BE2C (cell line): ENCODE measurements at regions not wholly inside any gene's neighbourhood (a gene's known extent, or its start where the extent isn't known, plus 50 kb on each side); places are given as distances from the start of the nearest gene placed in this dataset.
"Not testable (repeated sequence)": the region's sequence is repeated elsewhere in the genome, so short reads cannot be mapped to it uniquely, and the experiment has no call there.

Source experiments
- DNase-seq: peaks from one replicate; pipeline ENCODE4 v3.0.0-alpha.2; 2020
- H3K27me3 ChIP-seq: fragments of 250-450 bp; sonication (Bioruptor Pico); 2 replicates; pipeline ENCODE4 v1.5.1; 2020; ENCODE audit warnings: mild to moderate bottlenecking
- H3K36me3 ChIP-seq: fragments of 250-450 bp; sonication (Bioruptor Pico); 2 replicates; pipeline ENCODE4 v1.5.1; 2020; ENCODE audit warnings: mild to moderate bottlenecking
- H3K4me1 ChIP-seq: fragments of 250-450 bp; sonication (Bioruptor Pico); 2 replicates; pipeline ENCODE4 v1.5.1; 2020
- H3K4me3 ChIP-seq: 2 replicates; pipeline ENCODE4 v1.5.1; 2011; ENCODE audit warnings: low read depth, low read length
- H3K9me3 ChIP-seq: fragments of 250-450 bp; sonication (Bioruptor Pico); 2 replicates; pipeline ENCODE4 v1.5.1; 2020
- TF ChIP-seq, protein P1 (sequence below): IDR thresholded peaks from 2 replicates; pipeline ENCODE4 v1.5.1; 2012; ENCODE audit warnings: mild to moderate bottlenecking, low read depth, low read length

DNA sequence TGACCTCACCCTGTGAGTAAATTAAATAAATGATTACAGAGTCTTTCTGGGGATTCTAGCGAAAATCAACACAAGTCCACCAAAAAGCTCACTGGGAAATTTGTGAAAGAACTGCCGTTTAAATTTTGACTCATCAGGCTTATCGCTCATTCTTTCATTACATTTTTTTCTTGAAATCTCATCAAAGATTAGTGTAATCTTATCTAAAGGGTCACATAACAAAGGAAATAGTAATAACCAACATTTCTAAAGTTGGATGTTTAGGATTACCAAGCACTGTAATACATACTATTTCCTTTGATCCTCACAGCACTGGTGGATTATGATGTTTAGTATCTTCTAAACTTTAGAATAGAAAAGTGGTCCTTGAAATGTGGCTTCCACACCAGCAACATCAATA lies 111.1 kb upstream of the CBLB start:
- Histone ChIP-seq H3K4me3 (no peak overlapping the region), H3K27me3 (no peaks in the 10 kb centered on the region), H3K9me3 (no peaks in the 10 kb centered on the region; the same call in 1 of the 2 replicates), H3K36me3 (no peaks in the 10 kb centered on the region), H3K4me1 (peaks cover 9% of the 10 kb centered on the region; the same call in 1 of the 2 replicates)
- TF ChIP-seq, protein P1, sequence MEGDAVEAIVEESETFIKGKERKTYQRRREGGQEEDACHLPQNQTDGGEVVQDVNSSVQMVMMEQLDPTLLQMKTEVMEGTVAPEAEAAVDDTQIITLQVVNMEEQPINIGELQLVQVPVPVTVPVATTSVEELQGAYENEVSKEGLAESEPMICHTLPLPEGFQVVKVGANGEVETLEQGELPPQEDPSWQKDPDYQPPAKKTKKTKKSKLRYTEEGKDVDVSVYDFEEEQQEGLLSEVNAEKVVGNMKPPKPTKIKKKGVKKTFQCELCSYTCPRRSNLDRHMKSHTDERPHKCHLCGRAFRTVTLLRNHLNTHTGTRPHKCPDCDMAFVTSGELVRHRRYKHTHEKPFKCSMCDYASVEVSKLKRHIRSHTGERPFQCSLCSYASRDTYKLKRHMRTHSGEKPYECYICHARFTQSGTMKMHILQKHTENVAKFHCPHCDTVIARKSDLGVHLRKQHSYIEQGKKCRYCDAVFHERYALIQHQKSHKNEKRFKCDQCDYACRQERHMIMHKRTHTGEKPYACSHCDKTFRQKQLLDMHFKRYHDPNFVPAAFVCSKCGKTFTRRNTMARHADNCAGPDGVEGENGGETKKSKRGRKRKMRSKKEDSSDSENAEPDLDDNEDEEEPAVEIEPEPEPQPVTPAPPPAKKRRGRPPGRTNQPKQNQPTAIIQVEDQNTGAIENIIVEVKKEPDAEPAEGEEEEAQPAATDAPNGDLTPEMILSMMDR = no peak
- DNase-seq = no peak

DNA sequence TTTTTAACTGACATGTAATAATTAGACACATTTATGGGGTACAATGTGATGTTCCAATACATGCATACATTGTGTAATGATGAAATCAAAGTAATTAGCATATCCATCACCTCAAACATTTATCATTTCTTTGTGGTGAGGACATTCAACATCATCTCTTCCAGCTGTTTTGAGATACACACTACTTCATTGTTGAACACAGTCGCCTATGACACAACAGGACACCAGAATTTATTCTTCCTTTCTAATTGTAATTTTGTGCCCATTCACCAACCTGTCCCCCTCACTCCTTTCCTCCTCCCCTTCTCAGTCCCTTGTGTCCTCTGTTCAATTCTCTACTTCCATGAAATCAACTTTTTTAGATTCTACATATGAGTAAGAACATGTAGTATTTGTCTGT lies 113.4 kb upstream of the CBLB start:
- H3K27me3 ChIP-seq = no peaks in the 10 kb centered on the region
- no peak overlapping the region for H3K4me3 ChIP-seq
- H3K9me3 ChIP-seq = no peaks in the 10 kb centered on the region; the same call in 1 of the 2 replicates
- peaks cover 9% of the 10 kb centered on the region; the same call in 1 of the 2 replicates for H3K4me1 ChIP-seq
- DNase-seq = no peak
- H3K36me3 ChIP-seq = no peaks in the 10 kb centered on the region
- TF ChIP-seq, protein P1 = no peak

DNA sequence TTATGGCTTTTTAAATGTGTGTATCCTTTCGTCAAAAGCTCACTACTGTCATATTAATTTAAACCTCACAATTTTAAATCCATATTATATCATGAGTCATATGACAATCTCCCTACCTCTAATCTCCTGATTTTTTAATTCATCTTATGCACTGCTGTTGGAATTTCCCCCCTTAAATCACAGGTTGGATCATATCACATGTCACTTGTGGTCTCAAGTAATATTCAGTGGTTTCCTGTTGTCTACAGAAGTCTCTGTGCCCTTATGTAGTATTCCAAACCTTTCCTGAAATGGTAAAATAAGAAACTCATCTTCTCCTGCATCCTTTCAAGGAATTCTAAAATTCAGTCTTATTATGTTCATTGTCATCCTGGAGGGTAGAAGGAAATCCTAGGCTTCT lies 116.0 kb upstream of the CBLB start:
- TF ChIP-seq, protein P1 = no peak
- H3K36me3 ChIP-seq = no peaks in the 10 kb centered on the region
- H3K4me1 ChIP-seq = peaks cover 3% of the 10 kb centered on the region; the same call in 1 of the 2 replicates
- no peak overlapping the region for H3K4me3 ChIP-seq
- no peaks in the 10 kb centered on the region for H3K27me3 ChIP-seq
- no peaks in the 10 kb centered on the region; the same call in 1 of the 2 replicates for H3K9me3 ChIP-seq
- no peak for DNase-seq

DNA sequence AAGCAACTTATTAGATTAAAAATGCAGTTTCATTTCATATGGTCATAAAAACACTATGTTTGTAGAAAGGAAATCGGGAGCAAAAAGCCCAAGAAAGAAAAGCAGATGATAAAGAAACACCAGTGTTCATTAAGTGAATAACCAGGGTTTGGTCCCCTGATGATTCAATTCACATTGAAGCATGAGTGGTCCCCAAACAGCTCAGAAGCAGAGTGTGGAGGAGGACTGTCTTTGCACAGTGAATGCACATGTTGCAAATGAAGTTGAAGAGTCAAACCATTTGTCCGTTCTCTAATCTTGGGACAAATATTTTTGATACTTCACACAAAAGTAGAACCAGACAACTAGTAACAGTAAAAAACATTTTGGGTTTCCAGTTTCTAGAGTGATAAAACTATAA lies 117.5 kb upstream of the CBLB start:
- not testable (repeated sequence) for H3K27me3 ChIP-seq, H3K9me3 ChIP-seq, DNase-seq, H3K36me3 ChIP-seq, H3K4me3 ChIP-seq, H3K4me1 ChIP-seq

DNA sequence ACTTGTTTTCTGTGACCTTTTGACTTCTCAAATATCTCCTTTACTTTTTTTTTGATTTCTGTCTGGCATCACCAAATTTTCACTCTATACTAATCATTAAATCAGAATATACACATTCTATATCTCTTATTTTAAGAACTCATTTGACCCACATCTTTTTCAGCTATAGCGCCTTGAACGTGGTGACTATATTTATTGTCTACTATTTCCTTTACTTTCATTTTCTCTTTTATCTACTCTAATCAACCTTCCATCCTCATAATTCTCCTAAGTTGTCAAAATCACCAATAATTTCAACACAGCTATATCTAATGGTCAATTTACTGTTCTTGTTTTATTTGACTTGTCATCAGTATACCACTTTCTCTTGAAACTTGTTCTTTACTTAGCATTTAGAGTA lies 119.0 kb upstream of the CBLB start:
- no peak for DNase-seq
- no peaks in the 10 kb centered on the region for H3K27me3 ChIP-seq
- 0 out of 2 replicates have a peak, but pooled peaks cover 3% of the 10 kb centered on the region for H3K4me1 ChIP-seq
- no peak overlapping the region for H3K4me3 ChIP-seq
- TF ChIP-seq, protein P1 = no peak
- no peaks in the 10 kb centered on the region for H3K36me3 ChIP-seq
- H3K9me3 ChIP-seq = no peaks in the 10 kb centered on the region; the same call in 1 of the 2 replicates

DNA sequence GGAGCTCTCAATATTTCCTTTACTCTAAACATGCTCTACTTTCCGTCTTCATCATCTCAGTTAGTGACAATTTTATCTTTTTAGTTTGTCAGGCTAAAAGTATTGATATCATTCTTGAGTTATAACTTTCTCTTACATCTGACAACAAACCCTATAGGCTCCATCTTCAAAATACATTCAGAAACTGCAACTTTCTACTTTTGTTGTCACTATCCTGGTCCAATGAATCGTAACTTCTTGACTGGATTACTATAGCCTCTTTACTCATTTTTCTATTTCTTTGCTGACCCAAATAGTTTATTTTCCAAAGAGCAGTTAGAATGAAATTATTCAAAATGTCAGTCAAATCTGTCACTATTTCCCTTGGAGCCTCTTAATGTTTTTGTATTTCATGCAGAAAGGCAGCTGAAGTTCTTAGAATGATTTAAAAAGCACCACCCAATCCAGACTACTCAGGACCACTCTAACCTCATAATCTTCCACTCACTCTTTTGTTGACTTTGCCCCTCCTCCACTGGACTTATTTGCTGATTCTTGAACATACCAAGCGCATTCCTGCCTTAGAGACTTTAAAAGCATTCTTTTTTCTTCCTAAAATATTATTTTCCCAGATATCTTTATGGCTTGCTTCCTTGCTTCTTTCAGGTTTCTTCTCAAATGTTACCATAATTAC lies 119.9 kb upstream of the CBLB start:
- H3K4me3 ChIP-seq = no peak overlapping the region
- no peaks in the 10 kb centered on the region for H3K27me3 ChIP-seq
- 0 out of 2 replicates have a peak, but pooled peaks cover 3% of the 10 kb centered on the region for H3K4me1 ChIP-seq
- TF ChIP-seq, protein P1 = no peak
- no peaks in the 10 kb centered on the region for H3K36me3 ChIP-seq
- no peaks in the 10 kb centered on the region for H3K9me3 ChIP-seq
- DNase-seq = no peak
